Activated CD4-positive, alpha-beta T cell treated with anti-CD3 and anti-CD28 coated beads for 36 hours (primary cell): ENCODE measurements at regions not wholly inside any gene's neighbourhood (a gene's known extent, or its start where the extent isn't known, plus 50 kb on each side); places are given as distances from the start of the nearest gene placed in this dataset.
"Not testable (repeated sequence)": the region's sequence is repeated elsewhere in the genome, so short reads cannot be mapped to it uniquely, and the experiment has no call there.

ENCODE experiments used
- ATAC-seq: fragments of 200-7000 bp; cut with Tn5 transposase; one replicate; pipeline ENCODE4 v1.10.0; 2021; ENCODE audit warnings: mild to moderate bottlenecking, moderate library complexity
- CTCF ChIA-PET: fragments of 350-600 bp; sonication (Branson Sonifier 250); formaldehyde crosslinking; loops from one replicate; lab custom pipeline; 2021; ENCODE audit warnings: antibody characterized with exemption; lab: Charles Lee
- POLR2A ChIA-PET: fragments of 350-600 bp; sonication (Branson Sonifier 250); formaldehyde crosslinking; loops from one replicate; lab custom pipeline; 2021; ENCODE audit warnings: antibody characterized with exemption, inconsistent platforms; lab: Charles Lee
- DNase-seq: peaks from one replicate; pipeline ENCODE4 v3.0.0-alpha.2; 2020
- H3K27ac Mint-ChIP-seq: one replicate; pipeline ENCODE4 v1.8.0; 2021; ENCODE audit warnings: mixed read lengths
- H3K27me3 Mint-ChIP-seq: one replicate; pipeline ENCODE4 v1.8.0; 2021; ENCODE audit warnings: mixed read lengths
- H3K36me3 Mint-ChIP-seq: one replicate; pipeline ENCODE4 v1.8.0; 2021; ENCODE audit warnings: low read depth, mixed read lengths
- H3K4me1 Mint-ChIP-seq: one replicate; pipeline ENCODE4 v1.8.0; 2021; ENCODE audit warnings: mixed read lengths
- H3K4me3 Mint-ChIP-seq: one replicate; pipeline ENCODE4 v1.8.0; 2021; ENCODE audit warnings: mild to moderate bottlenecking, moderate library complexity, mixed read lengths
- H3K9me3 Mint-ChIP-seq: one replicate; pipeline ENCODE4 v1.8.0; 2021; ENCODE audit warnings: low read depth, mixed read lengths
- intact Hi-C, 2 experiments: fragments of 100-400 bp; cut with DNase I in 1 of 2; cut with micrococcal nuclease in 1 of 2; formaldehyde crosslinking; loops; one replicate each; pipeline versions ENCODE4 v1.14.2 to v1.15.1; 2022 to 2024; cut with DNase I, micrococcal nuclease

DNA sequence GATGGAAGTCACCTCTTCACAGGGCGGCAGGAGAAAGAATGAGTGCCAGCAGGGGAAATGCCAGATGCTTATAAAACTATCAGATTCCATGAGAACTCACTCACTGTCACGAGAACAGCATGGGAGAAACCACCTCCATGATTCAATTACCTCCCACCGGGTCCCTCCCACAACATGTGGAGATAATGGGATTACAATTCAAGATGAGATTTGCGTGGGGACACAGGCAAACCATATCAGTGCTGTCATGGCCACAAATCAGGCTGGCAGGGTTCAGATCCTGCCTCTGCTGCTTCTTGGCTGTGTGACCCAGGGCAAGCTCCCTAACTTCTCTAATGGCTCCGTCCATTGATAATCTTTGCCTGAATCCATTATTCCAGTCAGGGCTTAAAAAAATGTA, 389.5 kb downstream of the NPHP4 start:
- CTCF ChIA-PET, ATAC-seq, H3K9me3 Mint-ChIP-seq, H3K4me1 Mint-ChIP-seq, DNase-seq, intact Hi-C loops, H3K27me3 Mint-ChIP-seq, H3K27ac Mint-ChIP-seq, POLR2A ChIA-PET, H3K36me3 Mint-ChIP-seq, H3K4me3 Mint-ChIP-seq: not testable (repeated sequence)

DNA sequence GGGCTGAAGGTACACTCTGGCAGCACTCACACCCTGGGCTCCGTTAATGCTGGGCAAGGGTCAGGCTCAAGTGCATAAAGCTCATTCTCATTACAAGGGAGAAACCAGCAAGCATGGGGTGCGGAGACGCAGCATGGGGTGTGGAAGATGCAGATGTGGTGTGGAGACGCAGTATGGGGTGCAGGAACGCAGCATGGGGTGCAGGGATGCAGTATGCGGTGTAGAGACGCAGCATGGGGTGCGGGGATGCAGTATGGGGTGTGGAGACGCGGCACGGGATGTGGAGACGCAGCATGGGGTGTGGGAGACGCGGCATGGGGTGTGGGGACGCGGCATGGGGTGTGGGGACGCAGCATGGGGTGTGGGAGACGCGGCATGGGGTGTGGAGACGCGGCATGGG, 390.7 kb downstream of the NPHP4 start:
- ATAC-seq = no peak
- no peak for DNase-seq
- intact Hi-C loops = no loop called here
- no peaks in the 10 kb centered on the region for H3K36me3 Mint-ChIP-seq
- no peak overlapping the region for H3K27ac Mint-ChIP-seq
- no peak overlapping the region for H3K4me3 Mint-ChIP-seq
- no peaks in the 10 kb centered on the region for H3K27me3 Mint-ChIP-seq
- ChIA-PET CTCF (interaction anchor here (0.6 kb wide), 1 partner anchor 110 kb away, joined by 5 read pairs; no protein-coding TSS in a partner anchor), POLR2A (no interaction called here)
- H3K9me3 Mint-ChIP-seq = no peaks in the 10 kb centered on the region
- H3K4me1 Mint-ChIP-seq = no peaks in the 10 kb centered on the region

- CTCF ChIA-PET = interaction anchor here (1.0 kb wide), 1 partner anchor 125 kb away, joined by 3 read pairs; no protein-coding TSS in a partner anchor
- ATAC-seq = no peak
These were observed 392.7 kb downstream of the NPHP4 start for GRCh38 chr1:5599541-5599940.

GRCh38 chr1:5598824-5599395, 393.3 kb downstream of the NPHP4 start:
- ATAC-seq = no peak

More at GRCh38 chr1:5599541-5599940, 392.7 kb downstream of the NPHP4 start:
- H3K27me3 Mint-ChIP-seq = no peaks in the 10 kb centered on the region
- no peak overlapping the region for H3K4me3 Mint-ChIP-seq
- H3K4me1 Mint-ChIP-seq = no peaks in the 10 kb centered on the region
- no peaks in the 10 kb centered on the region for H3K9me3 Mint-ChIP-seq
- no peak overlapping the region for H3K27ac Mint-ChIP-seq
- H3K36me3 Mint-ChIP-seq = no peaks in the 10 kb centered on the region
- DNase-seq = no peak
- POLR2A ChIA-PET = no interaction called here
- intact Hi-C loops = no loop called here

GRCh38 chr1:5597991-5598823, 394.0 kb downstream of the NPHP4 start:
- ATAC-seq = no peak
- Mint-ChIP-seq H3K27ac (no peak overlapping the region), H3K36me3 (no peaks in the 10 kb centered on the region), H3K4me1 (no peaks in the 10 kb centered on the region), H3K9me3 (no peaks in the 10 kb centered on the region), H3K27me3 (peaks cover 4% of the 10 kb centered on the region), H3K4me3 (no peak overlapping the region)
- POLR2A ChIA-PET = no interaction called here
- CTCF ChIA-PET = interaction anchor here (1.0 to 1.1 kb wide), 2 partner anchors 88 to 126 kb away, joined by 3 to 4 read pairs; no protein-coding TSS in a partner anchor
- no peak for DNase-seq
- intact Hi-C loops = no loop called here

More at GRCh38 chr1:5598824-5599395, 393.3 kb downstream of the NPHP4 start:
- CTCF ChIA-PET = interaction anchor here (1.0 to 1.1 kb wide), 2 partner anchors 88 to 125 kb away, joined by 3 to 4 read pairs; no protein-coding TSS in a partner anchor
- no peak for DNase-seq
- POLR2A ChIA-PET = no interaction called here
- no peaks in the 10 kb centered on the region for H3K36me3 Mint-ChIP-seq
- no peak overlapping the region for H3K4me3 Mint-ChIP-seq
- H3K27me3 Mint-ChIP-seq = peaks cover 4% of the 10 kb centered on the region
- H3K9me3 Mint-ChIP-seq = no peaks in the 10 kb centered on the region
- H3K4me1 Mint-ChIP-seq = no peaks in the 10 kb centered on the region
- intact Hi-C loops = no loop called here
- H3K27ac Mint-ChIP-seq = no peak overlapping the region

DNA sequence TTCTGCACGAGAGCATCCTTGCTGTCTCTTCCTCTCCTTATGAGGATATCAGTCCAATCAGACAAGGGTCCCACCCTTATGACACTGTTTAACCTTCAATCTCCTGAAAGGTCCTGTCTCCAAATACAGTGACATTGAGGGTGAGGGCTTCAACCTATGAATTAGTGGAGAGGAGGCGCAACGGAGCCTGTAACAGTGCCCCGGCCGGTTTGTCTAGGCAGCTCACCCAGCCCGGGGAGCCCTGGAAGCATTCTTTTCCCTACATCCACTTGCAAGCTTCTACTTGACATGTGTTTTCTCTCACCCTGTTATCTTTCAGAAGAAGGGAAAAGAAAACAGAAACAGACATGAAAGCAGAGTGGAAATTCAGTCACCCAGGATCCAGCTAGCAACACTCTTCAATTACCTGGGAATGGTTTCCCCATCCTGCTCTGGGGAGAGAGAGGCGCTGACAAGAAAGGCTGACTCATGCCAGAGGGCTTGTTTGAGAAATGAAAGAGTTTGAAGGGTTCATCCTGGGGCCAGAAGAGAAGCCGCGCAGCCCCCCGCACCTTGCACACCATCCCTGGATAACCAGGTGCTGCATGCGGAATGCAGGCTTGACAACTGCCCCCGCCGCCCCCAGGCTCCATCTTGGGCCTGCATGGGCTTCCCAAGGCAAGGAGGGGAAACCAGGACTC, 394.9 kb downstream of the NPHP4 start:
- no peak for DNase-seq
- Mint-ChIP-seq H3K4me1 (no peaks in the 10 kb centered on the region), H3K27ac (no peak overlapping the region), H3K36me3 (no peaks in the 10 kb centered on the region), H3K27me3 (peaks cover 4% of the 10 kb centered on the region), H3K9me3 (no peaks in the 10 kb centered on the region), H3K4me3 (no peak overlapping the region)
- POLR2A ChIA-PET = no interaction called here
- CTCF ChIA-PET = no interaction called here
- ATAC-seq = no peak
- intact Hi-C loops = no loop called here

- H3K27ac Mint-ChIP-seq = no peak overlapping the region
- DNase-seq = no peak
- no peaks in the 10 kb centered on the region for H3K4me1 Mint-ChIP-seq
- ATAC-seq = no peak
- no peaks in the 10 kb centered on the region for H3K36me3 Mint-ChIP-seq
- intact Hi-C loops = no loop called here
- peaks cover 4% of the 10 kb centered on the region for H3K27me3 Mint-ChIP-seq
- H3K4me3 Mint-ChIP-seq = no peak overlapping the region
- CTCF ChIA-PET = no interaction called here
- POLR2A ChIA-PET = no interaction called here
- no peaks in the 10 kb centered on the region for H3K9me3 Mint-ChIP-seq
These were observed 395.6 kb downstream of the NPHP4 start for GRCh38 chr1:5596651-5597050.

DNA sequence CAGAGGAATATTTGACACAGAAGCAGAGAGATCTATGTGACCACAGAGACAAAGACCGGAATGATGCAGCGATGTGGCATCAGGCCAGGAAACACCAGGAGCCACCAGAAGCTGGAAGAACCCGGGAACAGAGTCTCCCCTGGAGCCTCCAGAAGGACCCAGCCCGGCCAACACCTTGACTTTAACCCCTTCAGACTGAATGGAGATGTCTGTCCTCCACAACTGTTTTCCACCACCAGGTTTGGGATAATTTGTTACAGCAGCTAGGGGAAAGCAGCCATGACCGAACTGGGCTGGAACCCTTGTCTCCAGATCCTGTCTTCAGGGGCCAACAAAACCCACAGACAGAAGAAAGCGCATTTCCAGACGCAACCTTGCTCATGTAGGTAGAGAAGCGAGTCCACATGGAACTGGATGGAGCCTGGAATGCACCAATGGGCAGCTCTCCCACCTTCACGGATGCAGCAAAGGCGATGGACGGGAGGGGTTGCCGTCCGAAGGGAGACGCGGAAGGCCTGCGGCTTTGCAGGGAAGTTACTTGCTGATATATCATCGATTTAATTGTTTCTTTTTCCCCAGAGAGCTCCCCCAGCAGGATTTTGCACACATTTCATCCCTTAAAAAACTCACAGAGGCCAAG, 396.6 kb downstream of the NPHP4 start:
- intact Hi-C loops = no loop called here
- no peaks in the 10 kb centered on the region for H3K36me3 Mint-ChIP-seq
- POLR2A ChIA-PET = no interaction called here
- H3K4me3 Mint-ChIP-seq = no peak overlapping the region
- H3K27me3 Mint-ChIP-seq = peaks cover 4% of the 10 kb centered on the region
- ATAC-seq = no peak
- peaks cover 3% of the 10 kb centered on the region for H3K9me3 Mint-ChIP-seq
- CTCF ChIA-PET = no interaction called here
- no peak overlapping the region for H3K27ac Mint-ChIP-seq
- H3K4me1 Mint-ChIP-seq = no peaks in the 10 kb centered on the region
- no peak for DNase-seq

GRCh38 chr1:5594056-5594956, 397.9 kb downstream of the NPHP4 start:
- ChIA-PET CTCF (no interaction called here), POLR2A (no interaction called here)
- intact Hi-C loops = no loop called here
- no peak overlapping the region for H3K4me3 Mint-ChIP-seq
- peaks cover 4% of the 10 kb centered on the region for H3K27me3 Mint-ChIP-seq
- DNase-seq (no peak), ATAC-seq (no peak)
- H3K36me3 Mint-ChIP-seq = no peaks in the 10 kb centered on the region
- peaks cover 6% of the 10 kb centered on the region for H3K9me3 Mint-ChIP-seq
- no peaks in the 10 kb centered on the region for H3K4me1 Mint-ChIP-seq
- no peak overlapping the region for H3K27ac Mint-ChIP-seq

DNA sequence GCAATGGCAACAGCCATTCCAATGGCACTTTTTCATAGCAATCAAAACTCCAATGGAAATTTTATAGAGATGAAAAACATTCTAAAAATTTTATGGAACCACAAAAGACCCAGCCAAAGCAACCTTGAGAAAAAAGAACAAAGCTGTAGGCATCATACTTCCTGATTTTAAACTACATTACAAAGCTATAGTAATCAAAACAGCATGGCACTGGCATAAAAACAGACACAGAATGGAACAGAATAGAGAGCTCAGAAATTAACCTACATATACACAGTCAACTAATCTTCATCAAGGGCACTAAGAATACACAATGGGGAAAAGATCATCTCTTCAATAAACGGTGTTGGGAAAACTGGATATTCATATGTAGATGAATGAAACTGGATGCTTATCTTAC, 401.5 kb downstream of the NPHP4 start:
- no peak for ATAC-seq
- ChIA-PET CTCF (no interaction called here), POLR2A (no interaction called here)
- peaks cover 6% of the 10 kb centered on the region for H3K9me3 Mint-ChIP-seq
- intact Hi-C loops = no loop called here
- H3K4me3 Mint-ChIP-seq = no peak overlapping the region
- no peaks in the 10 kb centered on the region for H3K4me1 Mint-ChIP-seq
- peaks cover 10% of the 10 kb centered on the region for H3K27me3 Mint-ChIP-seq
- H3K36me3 Mint-ChIP-seq = no peaks in the 10 kb centered on the region
- no peak for DNase-seq
- H3K27ac Mint-ChIP-seq = no peak overlapping the region

DNA sequence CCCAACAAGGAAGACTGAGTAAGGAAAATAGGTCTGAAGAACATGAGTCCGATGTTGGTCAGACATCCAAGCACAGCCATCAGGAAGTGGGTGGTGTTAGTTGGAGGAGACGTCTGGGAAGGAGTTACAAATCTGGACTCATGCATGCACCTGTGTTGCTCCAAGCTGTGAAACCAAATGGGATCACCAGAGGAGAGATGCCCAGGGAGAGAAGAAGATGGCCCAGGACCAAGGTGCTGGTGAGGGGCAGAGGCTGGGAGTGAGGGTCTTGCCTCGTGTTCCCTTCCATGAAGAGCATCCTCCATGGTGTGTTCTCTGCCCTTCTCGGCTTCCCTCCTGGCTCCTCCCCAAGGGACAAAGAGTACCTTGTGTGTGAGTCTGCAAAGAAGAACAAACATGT, 405.6 kb downstream of the NPHP4 start:
- Mint-ChIP-seq H3K9me3 (peaks cover 6% of the 10 kb centered on the region), H3K27ac (no peak overlapping the region), H3K36me3 (no peaks in the 10 kb centered on the region), H3K4me3 (no peak overlapping the region), H3K4me1 (no peaks in the 10 kb centered on the region), H3K27me3 (peaks cover 19% of the 10 kb centered on the region)
- no peak for ATAC-seq
- ChIA-PET CTCF (no interaction called here), POLR2A (no interaction called here)
- intact Hi-C loops = no loop called here
- DNase-seq = no peak
